Tibial nerve (tissue), 4 donors: ENCODE measurements at regions not wholly inside any gene's neighbourhood (a gene's known extent, or its start where the extent isn't known, plus 50 kb on each side); places are given as distances from the start of the nearest gene placed in this dataset.

Experiments
- DNase-seq, 2 donors: peaks; one replicate each; pipeline ENCODE4 v3.0.0-alpha.2; 2019; ENCODE audit warnings: low spot score in 2 of 2
- H3K27ac ChIP-seq, 4 donors: fragments of 200-600 bp; sonication (generic) in 3 of 4; one replicate each; pipeline ENCODE4 v1.5.1; 2017 to 2019; ENCODE audit warnings: mild to moderate bottlenecking in 1 of 4
- H3K27me3 ChIP-seq, 2 donors: fragments of 200-600 bp; sonication (generic) in 1 of 2; one replicate each; pipeline versions ENCODE4 v1.5.1 to v1.6.0; 2017 to 2019
- H3K36me3 ChIP-seq, 3 donors: fragments of 200-600 bp; sonication (generic); one replicate each; pipeline ENCODE4 v1.5.1; 2018 to 2019
- H3K4me1 ChIP-seq, 4 donors: fragments of 200-600 bp; sonication (generic) in 3 of 4; one replicate each; pipeline ENCODE4 v1.5.1; 2017 to 2019
- H3K4me3 ChIP-seq, 4 donors: fragments of 200-600 bp; sonication (generic) in 3 of 4; one replicate each; pipeline ENCODE4 v1.5.1; 2017 to 2019; ENCODE audit warnings: mild to moderate bottlenecking in 1 of 4, moderate library complexity in 1 of 4
- H3K9me3 ChIP-seq, 4 donors: fragments of 200-600 bp; sonication (generic) in 3 of 4; one replicate each; pipeline ENCODE4 v1.5.1; 2017 to 2019
- EP300 ChIP-seq, 2 donors: sonication (generic); formaldehyde crosslinking; IDR thresholded peaks; one replicate each; pipeline ENCODE4 v1.6.1; 2017; ENCODE audit warnings: antibody characterized with exemption in 2 of 2, mild to moderate bottlenecking in 1 of 2
- POLR2A ChIP-seq, 2 donors: fragments of 450-650 bp; IDR thresholded peaks; one replicate each; pipeline ENCODE4 v1.6.1; 2017; ENCODE audit warnings: antibody characterized with exemption in 2 of 2, mild to moderate bottlenecking in 2 of 2, moderate library complexity in 2 of 2
- WGBS, 2 donors: methylation state at CpG; one replicate each; pipeline ENCODE4 v1.1.5; 2018; 5-methylcytosine and 5-hydroxymethylcytosine counted together
- TF ChIP-seq, protein P1 (sequence below), 5 experiments: fragments of 200-600 bp in 3 of 5; fragments of 450-650 bp in 2 of 5; sonication (generic) in 3 of 5; IDR thresholded peaks; one replicate each; pipeline ENCODE4 v1.5.1; 2016 to 2019; ENCODE audit warnings: antibody characterized with exemption in 5 of 5, mild to moderate bottlenecking in 3 of 5, moderate library complexity in 2 of 5

DNA sequence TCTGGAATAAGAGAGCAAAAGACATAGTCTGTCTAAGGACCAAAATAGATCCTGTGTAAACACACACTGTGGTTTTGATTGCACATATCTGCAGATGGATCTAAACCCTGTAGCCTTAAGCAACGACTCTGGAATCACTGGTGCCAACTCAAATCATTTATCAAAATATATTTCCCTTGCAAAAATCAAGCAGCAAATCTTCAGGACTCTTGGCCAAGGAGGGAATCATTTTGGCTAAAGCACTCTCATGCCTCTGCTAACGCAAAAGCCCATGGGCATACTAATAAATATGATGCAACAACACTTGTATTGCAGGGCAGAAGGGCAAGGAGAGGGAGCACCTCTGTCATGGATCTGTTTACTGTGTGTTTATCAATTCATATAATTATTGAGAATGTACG is 155.4 kb upstream of the DUSP10 start:
- no peak for DNase-seq
- WGBS, 2 donors, result 44% methylated on average over 3 of the region's 3 CpGs
- peaks cover 0 to under 1% (median 0%) of the 10 kb centered on the region in 4 donors for H3K4me1 ChIP-seq
- H3K27me3 ChIP-seq, result no peaks in the 10 kb centered on the region
- H3K27ac ChIP-seq, result no peak overlapping the region
- no peaks in the 10 kb centered on the region for H3K9me3 ChIP-seq
- peak in 1 of 2 donors; percentile 47 for TF ChIP-seq EP300 (IDR thresholded peaks at IDR 0.05)
- TF ChIP-seq, protein P1, sequence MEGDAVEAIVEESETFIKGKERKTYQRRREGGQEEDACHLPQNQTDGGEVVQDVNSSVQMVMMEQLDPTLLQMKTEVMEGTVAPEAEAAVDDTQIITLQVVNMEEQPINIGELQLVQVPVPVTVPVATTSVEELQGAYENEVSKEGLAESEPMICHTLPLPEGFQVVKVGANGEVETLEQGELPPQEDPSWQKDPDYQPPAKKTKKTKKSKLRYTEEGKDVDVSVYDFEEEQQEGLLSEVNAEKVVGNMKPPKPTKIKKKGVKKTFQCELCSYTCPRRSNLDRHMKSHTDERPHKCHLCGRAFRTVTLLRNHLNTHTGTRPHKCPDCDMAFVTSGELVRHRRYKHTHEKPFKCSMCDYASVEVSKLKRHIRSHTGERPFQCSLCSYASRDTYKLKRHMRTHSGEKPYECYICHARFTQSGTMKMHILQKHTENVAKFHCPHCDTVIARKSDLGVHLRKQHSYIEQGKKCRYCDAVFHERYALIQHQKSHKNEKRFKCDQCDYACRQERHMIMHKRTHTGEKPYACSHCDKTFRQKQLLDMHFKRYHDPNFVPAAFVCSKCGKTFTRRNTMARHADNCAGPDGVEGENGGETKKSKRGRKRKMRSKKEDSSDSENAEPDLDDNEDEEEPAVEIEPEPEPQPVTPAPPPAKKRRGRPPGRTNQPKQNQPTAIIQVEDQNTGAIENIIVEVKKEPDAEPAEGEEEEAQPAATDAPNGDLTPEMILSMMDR (IDR thresholded peaks at IDR 0.05), result no peak
- TF ChIP-seq POLR2A (IDR thresholded peaks at IDR 0.05), result no peak
- no peaks in the 10 kb centered on the region for H3K36me3 ChIP-seq
- H3K4me3 ChIP-seq, result no peak overlapping the region

DNA sequence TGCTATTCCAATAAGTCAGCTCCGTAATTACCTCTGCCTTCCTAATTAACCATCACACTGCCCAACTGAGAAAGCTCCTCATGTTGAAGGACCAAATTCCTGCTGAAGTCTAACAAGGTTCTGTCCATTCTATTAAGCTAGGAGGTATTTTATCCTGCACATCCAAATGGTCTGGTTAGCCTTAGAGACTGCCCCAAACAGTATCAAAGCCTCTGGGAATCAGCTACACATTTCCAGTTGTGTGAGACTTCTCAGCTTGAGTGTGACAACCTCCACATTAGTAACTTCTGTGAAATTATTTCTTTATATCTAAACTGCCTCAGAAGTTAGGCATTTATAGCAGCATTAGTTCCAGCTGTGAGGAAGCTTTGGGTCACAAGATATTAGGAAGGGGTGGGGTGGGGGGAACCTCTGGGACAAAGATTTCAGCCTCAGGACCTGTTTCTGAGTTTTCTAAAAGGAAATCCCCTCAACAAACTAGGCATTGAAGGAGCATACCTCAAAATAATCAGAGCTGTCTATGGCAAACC is 150.5 kb upstream of the DUSP10 start:
- no peak for DNase-seq
- Histone ChIP-seq H3K4me1 (peaks cover 0 to 5% (median 0%) of the 10 kb centered on the region in 4 donors), H3K36me3 (no peaks in the 10 kb centered on the region), H3K27ac (peak overlapping the region in 1 of 4 donors; percentile 55), H3K27me3 (no peaks in the 10 kb centered on the region), H3K9me3 (no peaks in the 10 kb centered on the region), H3K4me3 (no peak overlapping the region)
- TF ChIP-seq POLR2A (IDR thresholded peaks at IDR 0.05) (no peak), EP300 (IDR thresholded peaks at IDR 0.05) (no peak)
- TF ChIP-seq, protein P1 (IDR thresholded peaks at IDR 0.05), result no peak
- WGBS, 2 donors, result 55 to 72% methylated on average over 1 of the region's 1 CpG

DNA sequence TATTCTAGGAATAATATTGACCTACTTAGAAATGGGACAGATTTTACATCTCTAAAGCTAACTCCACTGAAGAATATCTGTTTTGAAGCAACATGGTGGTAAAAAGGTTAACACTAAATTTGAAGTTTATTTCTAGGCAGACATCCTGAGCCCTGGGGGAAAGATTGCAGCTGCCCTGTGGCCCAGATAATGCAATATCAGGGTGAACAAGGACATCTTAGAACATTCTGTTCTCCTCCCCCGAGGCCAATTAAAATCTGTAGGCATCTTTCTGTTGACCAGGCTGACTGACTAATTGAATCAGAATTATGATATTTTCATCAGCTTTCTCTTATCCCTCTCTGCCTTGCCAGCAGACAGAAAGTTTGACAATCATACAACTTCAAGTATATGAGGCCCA is 149.8 kb upstream of the DUSP10 start:
- no peaks in the 10 kb centered on the region for H3K9me3 ChIP-seq
- no peaks in the 10 kb centered on the region for H3K36me3 ChIP-seq
- TF ChIP-seq POLR2A (IDR thresholded peaks at IDR 0.05) (no peak), EP300 (IDR thresholded peaks at IDR 0.05) (peak; percentile 75 to 91)
- TF ChIP-seq, protein P1 (IDR thresholded peaks at IDR 0.05), result no peak
- 81% methylated on average over 1 of the region's 1 CpG for WGBS, 2 donors
- no peak overlapping the region for H3K4me3 ChIP-seq
- peak overlapping the region in 1 of 4 donors; percentile 55 for H3K27ac ChIP-seq
- DNase-seq, result peak in 1 of 2 donors; percentile 66
- H3K27me3 ChIP-seq, result no peaks in the 10 kb centered on the region
- H3K4me1 ChIP-seq, result peaks cover 0 to 5% (median 0%) of the 10 kb centered on the region in 4 donors

DNA sequence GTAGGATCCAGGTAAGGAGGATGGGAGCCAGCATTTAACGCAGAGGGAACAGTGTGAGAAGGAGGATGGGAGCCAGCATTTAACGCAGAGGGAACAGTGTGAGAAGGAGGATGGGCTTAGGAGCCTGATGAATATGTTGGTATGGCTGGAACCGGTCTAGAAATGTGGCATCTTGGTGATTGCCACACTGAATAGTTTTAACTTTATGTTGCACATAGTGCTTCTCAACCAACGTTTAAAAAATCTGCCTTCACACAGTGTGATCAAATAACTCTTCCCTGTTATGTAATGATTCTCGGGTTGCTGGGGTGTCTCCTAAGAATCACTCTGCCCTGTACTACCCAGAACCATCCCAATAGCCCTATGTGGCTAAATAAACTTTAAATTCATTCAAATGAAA is 146.9 kb upstream of the DUSP10 start:
- WGBS, 2 donors, result 83 to 90% methylated on average over 5 of the region's 5 CpGs
- Histone ChIP-seq H3K9me3 (no peaks in the 10 kb centered on the region), H3K4me3 (no peak overlapping the region), H3K27ac (no peak overlapping the region), H3K27me3 (no peaks in the 10 kb centered on the region), H3K4me1 (peaks cover 0 to 5% (median 0%) of the 10 kb centered on the region in 4 donors), H3K36me3 (no peaks in the 10 kb centered on the region)
- no peak for TF ChIP-seq POLR2A (IDR thresholded peaks at IDR 0.05)
- TF ChIP-seq EP300 (IDR thresholded peaks at IDR 0.05), result no peak
- TF ChIP-seq, protein P1 (IDR thresholded peaks at IDR 0.05), result no peak
- no peak for DNase-seq

DNA sequence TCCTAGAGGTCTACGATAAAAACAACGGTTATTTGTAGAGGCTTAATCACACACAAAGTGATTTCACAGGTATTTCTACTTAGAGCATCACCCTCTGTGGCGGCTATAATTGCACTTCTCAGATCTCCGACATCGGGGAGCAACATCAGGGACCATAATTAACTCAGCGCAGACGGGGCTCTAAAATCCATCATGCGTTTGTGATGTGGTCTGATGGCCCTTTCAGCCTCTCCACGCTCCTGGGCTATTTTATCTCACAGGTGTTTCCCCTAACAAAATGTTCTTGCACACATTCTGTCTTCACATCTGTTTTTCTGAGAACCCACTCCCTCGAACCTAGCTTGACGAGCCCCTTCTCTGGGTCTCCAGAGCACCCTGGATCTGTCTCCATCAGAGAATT is 146.3 kb upstream of the DUSP10 start:
- H3K4me3 ChIP-seq, result no peak overlapping the region
- no peak overlapping the region for H3K27ac ChIP-seq
- H3K27me3 ChIP-seq, result no peaks in the 10 kb centered on the region
- no peak for DNase-seq
- TF ChIP-seq, protein P1 (IDR thresholded peaks at IDR 0.05), result no peak
- TF ChIP-seq POLR2A (IDR thresholded peaks at IDR 0.05) (no peak), EP300 (IDR thresholded peaks at IDR 0.05) (no peak)
- 81 to 84% methylated on average over 11 of the region's 11 CpGs for WGBS, 2 donors
- H3K9me3 ChIP-seq, result no peaks in the 10 kb centered on the region
- H3K4me1 ChIP-seq, result peaks cover 0 to 5% (median 0%) of the 10 kb centered on the region in 4 donors
- no peaks in the 10 kb centered on the region for H3K36me3 ChIP-seq
